Activated CD4-positive, alpha-beta T cell treated with anti-CD3 and anti-CD28 coated beads, Interleukin-2, amount 10 ng/mL, durations not matched to agents 24 days and 14 days (primary cell): ENCODE measurements at regions not wholly inside any gene's neighbourhood (a gene's known extent, or its start where the extent isn't known, plus 50 kb on each side); places are given as distances from the start of the nearest gene placed in this dataset.

Experiments
- DNase-seq: peaks from one replicate; pipeline ENCODE4 v3.0.0; 2022
- H3K27ac Mint-ChIP-seq: one replicate; pipeline ENCODE4 v1.8.0; 2022; ENCODE audit warnings: mild to moderate bottlenecking, mixed read lengths
- H3K27me3 Mint-ChIP-seq: one replicate; pipeline ENCODE4 v1.8.0; 2022; ENCODE audit warnings: mixed read lengths
- H3K36me3 Mint-ChIP-seq: one replicate; pipeline ENCODE4 v1.8.0; 2022; ENCODE audit warnings: low read depth, mild to moderate bottlenecking, mixed read lengths
- H3K4me1 Mint-ChIP-seq: one replicate; pipeline ENCODE4 v1.8.0; 2021; ENCODE audit warnings: mixed read lengths
- H3K4me3 Mint-ChIP-seq: one replicate; pipeline ENCODE4 v1.8.0; 2022; ENCODE audit warnings: mild to moderate bottlenecking, moderate library complexity, mixed read lengths
- H3K9me3 Mint-ChIP-seq: one replicate; pipeline ENCODE4 v1.8.0; 2021; ENCODE audit warnings: mixed read lengths
- intact Hi-C: fragments of 100-400 bp; cut with micrococcal nuclease; formaldehyde crosslinking; loops from one replicate; pipeline ENCODE4 v1.15.1; 2023

DNA sequence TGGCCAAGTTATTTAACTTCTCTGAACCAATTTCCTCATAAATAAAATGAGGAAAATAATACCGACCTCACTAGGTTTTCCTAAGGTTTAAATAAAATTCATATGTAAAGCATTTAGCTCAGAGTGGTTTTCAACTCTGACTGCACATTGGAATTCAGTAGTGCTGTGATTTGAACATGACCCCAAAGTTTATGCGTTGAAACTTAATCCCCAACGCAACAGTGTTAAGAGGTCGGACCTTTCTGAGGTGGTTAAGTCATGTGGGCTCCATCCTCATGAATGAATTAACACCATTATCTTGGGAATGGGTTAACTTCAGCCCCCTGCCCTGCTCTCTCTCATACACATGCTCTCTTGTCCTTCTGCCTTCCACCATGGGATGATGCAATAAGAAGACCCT, 322.2 kb downstream of the AASDHPPT start:
- Mint-ChIP-seq H3K4me1 (no peaks in the 10 kb centered on the region), H3K27me3 (no peaks in the 10 kb centered on the region), H3K9me3 (peaks cover 13% of the 10 kb centered on the region), H3K27ac (no peak overlapping the region), H3K4me3 (no peak overlapping the region), H3K36me3 (no peaks in the 10 kb centered on the region)
- no peak for DNase-seq
- intact Hi-C loops, result no loop called here

DNA sequence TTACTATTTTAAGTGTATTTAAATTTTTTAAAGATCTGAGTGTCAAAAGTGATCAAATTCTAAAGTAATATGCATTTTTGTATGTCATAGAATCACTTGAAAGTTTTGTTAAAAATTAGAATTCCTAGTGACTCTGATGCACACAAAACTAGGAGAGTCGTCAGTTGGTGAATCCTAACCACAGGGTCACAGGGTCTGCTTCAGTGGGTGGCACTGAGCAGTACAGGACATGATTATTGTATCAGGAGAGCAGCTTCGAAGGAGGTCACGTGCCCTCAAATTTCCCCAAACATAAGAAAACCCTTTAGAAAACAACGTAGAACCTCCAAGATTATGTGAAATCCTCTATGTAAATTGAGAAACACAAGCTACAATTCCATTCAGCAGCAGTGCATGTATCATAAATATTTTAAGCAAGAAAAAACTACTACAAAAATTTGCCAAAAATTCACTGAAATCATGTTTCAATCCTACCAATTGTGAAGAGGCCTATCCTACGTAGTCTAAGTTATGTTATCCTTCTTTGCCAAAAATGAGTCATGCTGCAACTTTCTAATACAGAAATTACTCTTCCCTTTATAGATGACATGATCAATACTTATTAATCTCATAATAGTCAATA, 323.6 kb downstream of the AASDHPPT start:
- Mint-ChIP-seq H3K27me3 (no peaks in the 10 kb centered on the region), H3K4me3 (no peak overlapping the region), H3K36me3 (no peaks in the 10 kb centered on the region), H3K27ac (no peak overlapping the region), H3K9me3 (peaks cover 6% of the 10 kb centered on the region), H3K4me1 (no peaks in the 10 kb centered on the region)
- DNase-seq, result no peak
- intact Hi-C loops, result no loop called here

DNA sequence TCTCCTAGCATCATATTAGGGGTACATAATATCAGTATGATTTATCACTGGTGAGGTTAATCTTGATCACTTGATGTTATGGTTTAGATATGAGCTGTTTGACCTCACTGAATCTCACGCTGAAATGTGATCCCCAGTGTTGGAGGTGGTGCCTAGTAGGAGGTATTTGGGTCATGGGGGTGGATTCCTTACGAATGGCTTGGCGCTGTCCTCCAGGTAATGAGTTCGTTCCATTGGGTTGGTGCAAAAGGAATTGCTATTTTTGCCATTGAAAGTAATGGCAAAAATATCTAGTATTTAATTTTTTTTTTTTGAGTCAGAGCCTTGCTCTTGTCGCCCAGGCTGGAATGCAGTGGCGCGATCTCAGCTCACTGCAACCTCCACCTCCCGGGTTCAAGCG, 326.3 kb downstream of the AASDHPPT start:
- Mint-ChIP-seq H3K9me3 (peaks cover 4% of the 10 kb centered on the region), H3K4me3 (no peak overlapping the region), H3K27me3 (no peaks in the 10 kb centered on the region), H3K36me3 (no peaks in the 10 kb centered on the region), H3K4me1 (no peaks in the 10 kb centered on the region), H3K27ac (no peak overlapping the region)
- intact Hi-C loops, result no loop called here
- DNase-seq, result no peak

DNA sequence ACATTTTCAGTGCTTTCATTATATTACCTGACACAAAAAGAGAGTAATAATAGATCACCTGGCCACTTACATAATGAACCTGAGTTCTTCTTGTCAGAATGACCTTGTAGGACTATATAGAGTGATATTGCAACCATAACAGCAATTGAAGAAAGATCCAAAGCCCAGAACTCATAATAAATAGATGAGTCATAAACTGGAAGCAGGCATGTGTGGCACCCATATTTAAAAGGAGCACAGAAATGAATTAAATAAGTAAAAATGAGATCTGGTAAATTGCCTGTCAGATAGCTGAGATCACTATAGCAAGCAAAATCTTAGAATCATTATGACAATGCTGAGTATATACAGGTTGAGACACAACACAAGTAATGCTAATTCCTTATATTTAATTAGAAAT, 331.8 kb downstream of the AASDHPPT start:
- H3K27me3 Mint-ChIP-seq, result no peaks in the 10 kb centered on the region

DNA sequence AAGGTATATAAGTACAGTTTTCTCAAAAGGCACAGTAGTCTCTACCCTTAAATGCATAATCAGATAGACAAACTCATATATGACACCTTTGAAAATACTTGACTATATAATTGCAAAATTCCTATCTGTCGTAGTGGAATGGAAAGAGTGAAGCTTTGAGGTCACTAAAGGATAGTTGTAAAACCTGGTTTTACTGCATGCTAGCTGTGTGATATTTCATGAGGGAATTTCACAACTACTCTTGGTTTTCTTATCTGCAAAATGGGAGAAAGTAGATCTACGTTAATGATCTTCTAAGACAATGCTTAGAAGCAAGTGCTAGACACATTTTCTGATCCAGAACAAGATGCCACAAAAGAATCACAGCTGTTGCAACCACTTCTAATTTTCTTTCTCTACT, 332.2 kb downstream of the AASDHPPT start:
- no peaks in the 10 kb centered on the region for H3K27me3 Mint-ChIP-seq
- DNase-seq, result no peak
- H3K36me3 Mint-ChIP-seq, result no peaks in the 10 kb centered on the region
- no peaks in the 10 kb centered on the region for H3K4me1 Mint-ChIP-seq
- H3K27ac Mint-ChIP-seq, result no peak overlapping the region
- no peaks in the 10 kb centered on the region for H3K9me3 Mint-ChIP-seq
- H3K4me3 Mint-ChIP-seq, result no peak overlapping the region
- intact Hi-C loops, result no loop called here

More for the DNA sequence above, 331.8 kb downstream of the AASDHPPT start:
- Mint-ChIP-seq H3K36me3 (no peaks in the 10 kb centered on the region), H3K4me3 (no peak overlapping the region), H3K27ac (no peak overlapping the region), H3K4me1 (no peaks in the 10 kb centered on the region), H3K9me3 (no peaks in the 10 kb centered on the region)
- no peak for DNase-seq
- intact Hi-C loops, result no loop called here

DNA sequence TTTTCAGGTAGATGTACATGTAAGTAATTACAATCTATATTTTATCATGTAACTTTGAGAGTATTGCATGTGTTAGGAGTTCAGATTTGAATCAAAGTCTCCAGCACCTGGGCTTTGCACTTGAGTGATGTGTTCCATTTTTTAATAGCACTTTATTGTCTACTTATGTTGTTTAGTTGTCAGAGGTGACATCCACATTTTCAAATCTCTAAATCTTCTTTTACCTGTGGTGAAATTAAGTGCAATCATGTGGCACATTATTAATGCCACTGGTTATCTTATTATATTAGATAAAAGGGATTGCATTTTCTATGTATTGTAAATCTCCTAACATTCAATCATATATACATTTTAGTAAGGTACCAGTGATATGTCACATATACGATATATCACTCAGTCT, 333.4 kb downstream of the AASDHPPT start:
- no peaks in the 10 kb centered on the region for H3K36me3 Mint-ChIP-seq
- no peaks in the 10 kb centered on the region for H3K9me3 Mint-ChIP-seq
- intact Hi-C loops, result no loop called here
- H3K27ac Mint-ChIP-seq, result no peak overlapping the region
- H3K27me3 Mint-ChIP-seq, result no peaks in the 10 kb centered on the region
- DNase-seq, result no peak
- H3K4me3 Mint-ChIP-seq, result no peak overlapping the region
- no peaks in the 10 kb centered on the region for H3K4me1 Mint-ChIP-seq

DNA sequence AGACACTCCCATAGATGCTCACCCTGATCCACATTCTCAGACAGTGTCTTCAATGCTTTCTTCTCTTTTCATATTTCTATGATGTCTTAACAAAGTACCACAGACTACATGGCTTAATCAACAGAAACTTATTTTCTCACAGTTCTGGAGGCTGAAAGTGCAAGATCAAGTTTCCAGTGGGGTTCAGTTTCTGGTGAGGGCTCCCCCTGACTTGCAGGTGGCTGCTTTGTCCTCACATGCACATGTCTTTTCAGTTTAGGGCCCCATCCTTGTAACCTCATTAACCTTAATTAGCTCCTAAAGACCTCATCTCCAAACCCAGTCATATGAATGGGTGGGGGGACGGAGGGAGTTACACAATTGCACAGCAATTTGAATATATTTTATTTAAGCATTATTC, 335.8 kb downstream of the AASDHPPT start:
- no peaks in the 10 kb centered on the region for H3K36me3 Mint-ChIP-seq
- no peak overlapping the region for H3K4me3 Mint-ChIP-seq
- no peak overlapping the region for H3K27ac Mint-ChIP-seq
- intact Hi-C loops, result no loop called here
- H3K27me3 Mint-ChIP-seq, result no peaks in the 10 kb centered on the region
- no peaks in the 10 kb centered on the region for H3K4me1 Mint-ChIP-seq
- no peaks in the 10 kb centered on the region for H3K9me3 Mint-ChIP-seq
- no peak for DNase-seq

DNA sequence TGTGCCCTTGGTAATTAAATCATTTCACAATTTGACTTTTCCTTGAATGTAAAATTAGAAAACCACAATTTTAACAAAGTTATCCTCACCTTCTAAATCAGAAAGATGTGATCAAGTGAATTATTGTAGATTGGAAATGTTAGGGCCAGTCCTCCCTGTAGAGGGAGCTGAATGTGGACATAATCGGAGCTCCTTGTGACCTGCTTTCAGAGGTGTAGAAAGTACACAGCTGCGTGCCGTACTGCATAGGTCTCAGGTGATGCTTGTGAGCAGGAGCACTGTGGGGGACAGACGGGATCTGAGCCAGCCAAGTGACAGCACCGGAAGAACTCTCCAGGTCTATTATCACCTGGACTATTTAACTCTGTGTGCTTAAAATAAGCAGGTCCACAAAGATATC, 338.0 kb downstream of the AASDHPPT start:
- no peaks in the 10 kb centered on the region for H3K4me1 Mint-ChIP-seq
- H3K36me3 Mint-ChIP-seq, result no peaks in the 10 kb centered on the region
- H3K27me3 Mint-ChIP-seq, result no peaks in the 10 kb centered on the region
- no peak for DNase-seq
- H3K9me3 Mint-ChIP-seq, result no peaks in the 10 kb centered on the region
- H3K4me3 Mint-ChIP-seq, result no peak overlapping the region
- H3K27ac Mint-ChIP-seq, result no peak overlapping the region
- intact Hi-C loops, result no loop called here

DNA sequence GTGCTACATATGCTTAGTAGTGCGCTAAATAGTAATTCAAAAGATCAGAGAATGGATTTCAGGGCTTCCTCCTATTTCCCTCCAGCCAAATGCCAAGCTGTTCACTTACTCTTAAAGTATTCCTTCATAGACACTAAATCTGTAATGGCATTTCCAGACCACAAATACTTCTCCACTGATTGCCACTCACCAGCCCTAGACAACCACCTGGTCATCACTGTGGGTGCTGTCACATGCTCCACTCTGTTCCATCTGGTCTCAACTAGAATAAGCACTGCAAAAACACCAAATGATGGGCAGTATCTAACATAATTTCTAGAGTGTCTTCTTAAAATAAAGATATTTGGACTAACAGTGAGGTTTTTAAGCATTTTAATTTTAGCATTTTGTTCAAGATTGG, 341.3 kb downstream of the AASDHPPT start:
- Mint-ChIP-seq H3K4me3 (no peak overlapping the region), H3K27me3 (no peaks in the 10 kb centered on the region), H3K4me1 (no peaks in the 10 kb centered on the region), H3K9me3 (no peaks in the 10 kb centered on the region), H3K27ac (no peak overlapping the region), H3K36me3 (no peaks in the 10 kb centered on the region)
- intact Hi-C loops, result no loop called here
- no peak for DNase-seq

DNA sequence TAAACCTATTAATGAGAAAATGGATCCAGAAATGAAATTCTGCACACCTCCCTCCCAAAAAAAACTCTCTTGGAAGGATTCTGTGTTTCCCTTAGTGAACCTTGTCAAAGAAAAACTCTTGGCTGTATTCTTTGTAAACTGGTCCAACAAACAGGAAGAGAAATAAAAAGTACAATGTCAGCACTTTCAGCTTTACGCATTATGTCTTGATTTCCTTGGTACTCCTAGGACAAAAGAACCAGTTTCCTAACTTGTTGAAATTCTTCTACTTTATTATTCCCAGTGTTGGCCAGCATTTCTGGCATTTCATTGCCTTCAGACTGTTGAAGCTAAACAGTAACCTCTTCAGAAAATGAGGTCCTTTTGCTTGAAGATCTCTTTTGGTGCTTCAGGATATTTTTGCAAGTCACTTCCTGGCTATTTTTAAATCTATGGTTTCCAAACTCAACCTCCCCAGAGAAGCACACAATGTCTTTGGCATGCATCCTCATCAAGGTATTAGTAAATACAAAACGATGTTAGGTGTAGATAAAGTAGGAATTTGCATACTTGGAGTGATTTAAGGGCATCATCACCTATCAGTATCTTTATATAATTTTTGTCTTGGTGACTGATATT, 342.7 kb downstream of the AASDHPPT start:
- intact Hi-C loops, result no loop called here
- Mint-ChIP-seq H3K27me3 (no peaks in the 10 kb centered on the region), H3K36me3 (no peaks in the 10 kb centered on the region), H3K9me3 (no peaks in the 10 kb centered on the region), H3K27ac (no peak overlapping the region), H3K4me1 (no peaks in the 10 kb centered on the region), H3K4me3 (no peak overlapping the region)
- DNase-seq, result no peak

DNA sequence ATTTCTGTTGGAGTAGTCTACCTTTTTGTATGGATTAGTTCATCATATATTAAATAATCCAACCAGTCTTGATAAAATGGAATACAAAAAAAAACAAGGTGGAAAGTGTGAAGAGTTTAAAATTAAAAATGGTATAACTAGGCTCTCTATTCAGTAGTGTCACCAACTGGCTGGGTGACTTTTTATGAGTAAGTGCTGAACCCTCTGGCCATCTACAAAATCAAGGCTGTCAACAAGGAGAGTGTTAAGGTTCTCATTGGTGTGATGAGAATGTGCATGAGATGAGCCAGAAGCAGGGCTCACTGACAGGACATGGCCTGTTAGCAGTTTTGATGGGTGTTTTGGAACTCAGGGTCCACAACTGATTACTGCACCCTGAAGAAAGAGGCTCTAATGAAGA, 343.2 kb downstream of the AASDHPPT start:
- Mint-ChIP-seq H3K27me3 (no peaks in the 10 kb centered on the region), H3K4me3 (no peak overlapping the region), H3K27ac (no peak overlapping the region), H3K36me3 (no peaks in the 10 kb centered on the region), H3K9me3 (no peaks in the 10 kb centered on the region), H3K4me1 (no peaks in the 10 kb centered on the region)
- intact Hi-C loops, result no loop called here
- DNase-seq, result no peak

DNA sequence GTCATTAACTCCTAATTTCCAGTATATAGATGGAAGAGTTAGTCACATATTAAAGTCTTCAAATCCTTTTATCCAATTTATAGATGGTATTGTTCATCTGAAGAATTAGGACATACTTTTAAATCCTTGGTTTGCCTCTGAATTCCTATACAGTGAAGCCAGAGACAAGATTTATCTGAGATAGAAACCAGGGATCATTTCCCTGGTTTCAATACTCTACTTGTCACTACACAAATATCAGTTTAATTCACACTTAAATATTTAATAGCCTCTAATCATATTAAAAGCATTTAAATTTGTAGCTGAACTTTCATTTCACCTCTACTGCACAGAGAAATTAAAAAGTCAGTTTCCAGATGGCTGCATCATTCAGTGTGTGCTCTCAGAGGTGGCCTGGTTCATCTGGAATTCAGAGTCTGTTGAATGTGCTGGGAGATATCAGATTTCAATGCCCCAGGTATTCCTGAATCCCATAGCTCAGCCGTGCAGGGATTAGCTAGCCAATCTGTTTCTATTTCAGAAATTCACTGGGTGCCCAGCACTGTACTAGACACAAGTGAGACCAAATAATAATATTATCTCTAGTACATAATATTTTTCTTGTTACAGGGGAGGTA, 344.3 kb downstream of the AASDHPPT start:
- no peak overlapping the region for H3K27ac Mint-ChIP-seq
- no peak overlapping the region for H3K4me3 Mint-ChIP-seq
- no peaks in the 10 kb centered on the region for H3K4me1 Mint-ChIP-seq
- no peaks in the 10 kb centered on the region for H3K27me3 Mint-ChIP-seq
- no peak for DNase-seq
- intact Hi-C loops, result no loop called here
- H3K36me3 Mint-ChIP-seq, result no peaks in the 10 kb centered on the region
- no peaks in the 10 kb centered on the region for H3K9me3 Mint-ChIP-seq

DNA sequence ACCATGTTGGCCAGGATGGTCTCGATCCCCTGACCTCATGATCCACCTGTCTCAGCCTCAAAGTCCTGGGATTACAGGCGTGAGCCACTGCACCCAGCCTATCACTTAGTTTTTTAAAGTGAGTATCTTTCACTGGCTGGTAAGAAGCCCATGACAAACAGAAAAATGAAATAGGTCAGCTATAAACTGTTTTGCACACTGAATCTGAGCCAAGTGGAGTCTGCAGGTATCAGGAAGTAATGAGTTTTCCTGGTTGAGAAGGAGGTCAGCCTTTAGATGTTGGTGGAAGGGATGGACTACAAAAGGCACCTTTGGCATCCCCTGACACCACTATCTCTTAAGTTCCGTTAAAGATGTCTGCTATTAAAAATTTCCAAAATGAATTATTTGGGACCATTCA, 345.1 kb downstream of the AASDHPPT start:
- intact Hi-C loops, result no loop called here
- H3K4me1 Mint-ChIP-seq, result no peaks in the 10 kb centered on the region
- no peak overlapping the region for H3K4me3 Mint-ChIP-seq
- no peak for DNase-seq
- H3K27ac Mint-ChIP-seq, result no peak overlapping the region
- H3K27me3 Mint-ChIP-seq, result no peaks in the 10 kb centered on the region
- no peaks in the 10 kb centered on the region for H3K9me3 Mint-ChIP-seq
- H3K36me3 Mint-ChIP-seq, result no peaks in the 10 kb centered on the region

DNA sequence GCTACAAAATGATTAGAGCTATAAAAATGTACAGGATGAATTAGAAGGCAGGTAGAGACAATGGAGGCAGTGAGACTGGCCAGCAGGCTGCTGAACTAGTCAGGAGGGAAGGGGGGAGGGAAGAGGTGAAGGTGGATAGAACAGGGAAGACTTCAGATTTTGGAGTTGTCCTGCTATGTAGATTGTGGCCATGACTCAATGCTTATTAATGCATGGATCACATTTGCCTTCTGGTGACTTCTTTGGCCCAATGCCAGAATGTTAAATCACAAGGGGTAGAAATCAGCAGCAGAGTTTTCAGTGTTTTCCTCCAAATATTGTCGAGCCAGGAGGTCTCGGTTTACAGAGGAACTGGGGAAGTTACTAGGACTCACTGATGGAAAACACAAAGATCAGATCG, 346.6 kb downstream of the AASDHPPT start:
- Mint-ChIP-seq H3K4me1 (no peaks in the 10 kb centered on the region), H3K36me3 (no peaks in the 10 kb centered on the region), H3K4me3 (no peak overlapping the region), H3K9me3 (no peaks in the 10 kb centered on the region), H3K27ac (no peak overlapping the region), H3K27me3 (no peaks in the 10 kb centered on the region)
- intact Hi-C loops, result no loop called here
- DNase-seq, result no peak

DNA sequence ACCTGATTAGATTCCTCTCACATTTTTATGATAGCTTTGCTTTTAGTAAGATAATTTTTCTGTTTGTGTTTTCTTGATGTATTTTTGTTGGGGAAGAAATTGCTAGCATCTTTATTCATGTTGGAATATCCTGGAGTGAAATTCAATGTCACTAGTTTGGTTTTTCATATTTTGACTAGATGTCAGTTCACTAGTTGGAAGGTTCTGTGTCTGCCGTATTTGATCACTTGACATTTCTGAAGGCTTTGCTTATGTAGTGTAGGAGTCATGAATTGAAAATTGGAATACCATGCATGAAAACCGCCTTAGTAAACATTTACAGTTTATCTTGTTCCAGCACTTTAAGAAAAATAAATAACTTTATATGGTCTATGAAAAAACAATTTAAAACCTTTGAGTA, 348.4 kb downstream of the AASDHPPT start:
- intact Hi-C loops, result no loop called here
- Mint-ChIP-seq H3K27ac (no peak overlapping the region), H3K27me3 (no peaks in the 10 kb centered on the region), H3K9me3 (no peaks in the 10 kb centered on the region), H3K4me3 (no peak overlapping the region), H3K4me1 (no peaks in the 10 kb centered on the region), H3K36me3 (no peaks in the 10 kb centered on the region)
- no peak for DNase-seq
